ENCODE measurements at regions not wholly inside any gene's neighbourhood (a gene's known extent, or its start where the extent isn't known, plus 50 kb on each side); places are given as distances from the start of the nearest gene placed in this dataset.

DNA sequence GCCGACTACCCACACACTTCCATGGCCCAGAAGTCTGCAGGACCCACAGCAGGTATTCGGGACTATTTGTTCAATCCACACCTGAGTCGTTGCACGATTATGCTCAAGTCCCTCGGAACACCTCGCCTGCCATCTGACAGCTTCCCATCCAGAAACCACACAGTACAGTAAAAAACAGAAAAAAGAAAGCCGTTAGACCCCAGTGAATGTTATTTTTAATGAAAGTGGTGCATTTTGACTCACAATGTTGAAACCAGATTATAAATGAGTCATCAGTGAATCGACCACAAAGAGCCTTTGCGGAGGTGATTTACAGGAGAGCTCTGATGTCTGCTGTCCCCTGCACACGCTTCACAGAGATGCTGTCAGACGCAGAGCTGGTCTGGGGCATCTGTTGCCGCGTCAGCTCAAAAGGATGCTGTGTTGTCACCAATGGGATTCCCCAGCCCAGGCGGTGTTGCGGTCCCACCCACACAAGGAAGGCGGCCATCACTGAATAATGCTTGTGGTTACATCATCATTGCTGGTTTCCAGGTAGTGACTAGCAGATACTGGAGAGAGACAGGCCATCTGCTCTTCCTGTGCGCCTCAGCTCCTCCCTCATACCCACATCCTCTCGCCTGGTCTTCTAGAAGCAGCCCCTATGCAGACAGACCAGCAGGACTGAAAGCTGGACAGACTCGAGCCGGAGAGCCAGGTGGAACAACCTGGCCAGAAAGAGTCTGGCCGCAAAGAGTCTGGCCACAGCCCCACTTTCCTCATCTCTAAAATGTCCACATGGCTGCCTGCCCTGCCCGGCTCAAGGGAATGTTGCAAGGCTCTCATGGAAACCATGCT, 116.8 kb downstream of the TOMM20 start:
- Mint-ChIP-seq H3K27me3 (no peaks in the 10 kb centered on the region), H3K9me3 (no peaks in the 10 kb centered on the region), H3K4me3 (peak overlapping the region; percentile 47), H3K4me1 (peaks cover 94% of the 10 kb centered on the region), H3K27ac (peak overlapping the region; percentile 99), H3K36me3 (ENCODE audit: low read depth) (no peaks in the 10 kb centered on the region)
- TF ChIP-seq, protein P1, sequence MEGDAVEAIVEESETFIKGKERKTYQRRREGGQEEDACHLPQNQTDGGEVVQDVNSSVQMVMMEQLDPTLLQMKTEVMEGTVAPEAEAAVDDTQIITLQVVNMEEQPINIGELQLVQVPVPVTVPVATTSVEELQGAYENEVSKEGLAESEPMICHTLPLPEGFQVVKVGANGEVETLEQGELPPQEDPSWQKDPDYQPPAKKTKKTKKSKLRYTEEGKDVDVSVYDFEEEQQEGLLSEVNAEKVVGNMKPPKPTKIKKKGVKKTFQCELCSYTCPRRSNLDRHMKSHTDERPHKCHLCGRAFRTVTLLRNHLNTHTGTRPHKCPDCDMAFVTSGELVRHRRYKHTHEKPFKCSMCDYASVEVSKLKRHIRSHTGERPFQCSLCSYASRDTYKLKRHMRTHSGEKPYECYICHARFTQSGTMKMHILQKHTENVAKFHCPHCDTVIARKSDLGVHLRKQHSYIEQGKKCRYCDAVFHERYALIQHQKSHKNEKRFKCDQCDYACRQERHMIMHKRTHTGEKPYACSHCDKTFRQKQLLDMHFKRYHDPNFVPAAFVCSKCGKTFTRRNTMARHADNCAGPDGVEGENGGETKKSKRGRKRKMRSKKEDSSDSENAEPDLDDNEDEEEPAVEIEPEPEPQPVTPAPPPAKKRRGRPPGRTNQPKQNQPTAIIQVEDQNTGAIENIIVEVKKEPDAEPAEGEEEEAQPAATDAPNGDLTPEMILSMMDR (IDR thresholded peaks at IDR 0.05) = no peak
- ChIA-PET POLR2A (interaction anchor here (0.5 to 8.7 kb wide), 54 partner anchors 9 to 638 kb away, joined by 3 to 214 read pairs (median 6); partner anchors contain the start of genes IRF2BP2 and TOMM20), CTCF (interaction anchor here (0.7 to 3.7 kb wide), 12 partner anchors 32 to 414 kb away, joined by 3 to 31 read pairs (median 3); no protein-coding TSS in a partner anchor)
- intact Hi-C loops (cut with micrococcal nuclease) = loop anchor here (1.0 to 2.0 kb wide), 17 partner anchors 9 to 513 kb away; partner anchors contain the start of genes ARID4B and GGPS1
- ATAC-seq (ENCODE audit: low read depth) (peak; percentile 77), DNase-seq (peak; percentile 79)

DNA sequence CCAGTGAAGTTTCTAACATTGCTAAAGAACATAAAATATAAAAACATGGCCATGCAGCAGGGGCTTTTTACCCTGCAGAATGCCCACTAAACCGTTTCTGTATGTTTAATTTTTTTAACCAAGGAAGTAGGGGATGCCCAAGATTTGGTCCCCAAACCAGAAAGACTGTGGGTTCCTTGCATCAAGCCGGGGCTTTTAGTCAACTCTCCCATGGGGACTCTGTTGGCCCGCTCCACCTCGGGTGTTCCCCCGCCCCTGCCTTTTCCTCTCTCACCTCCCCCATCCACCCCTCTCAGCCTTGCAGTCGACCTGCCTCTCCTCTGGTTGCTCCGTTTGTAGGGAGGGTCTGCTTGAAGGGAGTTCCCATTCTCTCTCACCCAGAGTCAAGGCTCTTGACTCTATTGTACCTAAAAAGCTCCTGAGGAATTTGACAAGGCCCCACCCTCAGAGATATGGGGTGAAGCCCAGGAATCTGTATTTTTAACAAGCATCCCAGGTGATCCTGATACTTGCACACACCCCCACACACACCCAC, 117.5 kb downstream of the TOMM20 start:
- Mint-ChIP-seq H3K27me3 (no peaks in the 10 kb centered on the region), H3K4me3 (peak overlapping the region; percentile 47), H3K27ac (peak overlapping the region; percentile 99), H3K9me3 (no peaks in the 10 kb centered on the region), H3K4me1 (peaks cover 96% of the 10 kb centered on the region), H3K36me3 (ENCODE audit: low read depth) (no peaks in the 10 kb centered on the region)
- ATAC-seq (ENCODE audit: low read depth) (peak; percentile 50), DNase-seq (peak; percentile 57)
- intact Hi-C loops (cut with micrococcal nuclease) = loop anchor here (1.0 to 2.0 kb wide), 16 partner anchors 8 to 512 kb away; partner anchors contain the start of genes ARID4B and GGPS1
- TF ChIP-seq, protein P1 (IDR thresholded peaks at IDR 0.05) = no peak
- POLR2A ChIA-PET = interaction anchor here (0.5 to 8.7 kb wide), 43 partner anchors 8 to 637 kb away, joined by 3 to 214 read pairs (median 8); partner anchors contain the start of genes IRF2BP2 and TOMM20
- CTCF ChIA-PET = interaction anchor here (0.9 to 3.7 kb wide), 9 partner anchors 31 to 400 kb away, joined by 3 to 31 read pairs (median 4); no protein-coding TSS in a partner anchor

DNA sequence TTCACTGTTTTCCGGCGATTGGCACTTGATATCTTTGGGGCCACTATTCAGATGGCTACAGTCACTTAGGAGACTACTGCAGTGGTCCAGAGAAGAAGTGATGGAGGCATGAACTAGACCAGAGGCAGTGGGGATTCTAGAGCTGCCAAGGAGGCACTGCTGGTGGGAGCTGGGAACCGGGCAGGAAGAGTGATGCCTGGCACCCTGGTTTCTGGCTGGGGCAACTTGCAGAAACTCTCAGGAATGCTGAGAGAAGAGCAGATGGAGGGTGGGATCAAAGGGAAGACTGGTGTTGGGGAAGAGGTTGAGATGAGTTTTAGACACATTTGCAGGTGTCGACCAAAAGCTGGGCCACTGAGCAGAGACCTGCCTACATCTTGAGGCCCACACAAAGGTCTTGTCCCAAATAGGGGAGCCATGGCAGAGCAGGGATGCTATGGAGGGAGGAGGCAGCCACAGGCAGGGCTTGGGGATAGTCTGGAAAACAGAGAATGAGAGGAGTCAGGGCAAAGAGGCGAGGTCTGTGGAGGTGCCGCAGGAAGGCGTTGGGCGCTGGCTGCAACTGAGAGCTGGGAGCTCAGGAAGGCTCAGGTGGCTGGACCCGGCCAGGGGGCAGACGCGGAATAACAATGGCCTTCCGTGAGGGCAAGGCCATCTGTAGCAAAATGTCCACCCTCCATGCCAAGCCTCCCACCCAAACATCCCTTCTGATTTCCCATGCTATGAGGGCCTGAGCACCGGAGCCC, 118.9 kb downstream of the TOMM20 start:
- ChIA-PET CTCF (interaction anchor here (3.7 kb wide), 1 partner anchor 30 kb away, joined by 31 read pairs; no protein-coding TSS in a partner anchor), POLR2A (interaction anchor here (0.8 to 8.7 kb wide), 14 partner anchors 21 to 408 kb away, joined by 3 to 214 read pairs (median 26); partner anchors contain the start of gene IRF2BP2)
- TF ChIP-seq, protein P1 (IDR thresholded peaks at IDR 0.05) = no peak
- Mint-ChIP-seq H3K4me1 (peaks cover 97% of the 10 kb centered on the region), H3K9me3 (no peaks in the 10 kb centered on the region), H3K27ac (peak overlapping the region; percentile 99), H3K4me3 (peak overlapping the region; percentile 29), H3K27me3 (no peaks in the 10 kb centered on the region), H3K36me3 (ENCODE audit: low read depth) (no peaks in the 10 kb centered on the region)
- intact Hi-C loops (cut with micrococcal nuclease) = loop anchor here (2.0 kb wide), 1 partner anchor 409 kb away; no protein-coding TSS in a partner anchor
- ATAC-seq (ENCODE audit: low read depth) (no peak), DNase-seq (no peak)

- DNase-seq (no peak), ATAC-seq (ENCODE audit: low read depth) (no peak)
- Mint-ChIP-seq H3K36me3 (ENCODE audit: low read depth) (no peaks in the 10 kb centered on the region), H3K27me3 (no peaks in the 10 kb centered on the region), H3K9me3 (no peaks in the 10 kb centered on the region), H3K4me3 (peak overlapping the region; percentile 7), H3K4me1 (peaks cover 97% of the 10 kb centered on the region), H3K27ac (peak overlapping the region; percentile 99)
- TF ChIP-seq, protein P1 (IDR thresholded peaks at IDR 0.05) = no peak
- ChIA-PET POLR2A (interaction anchor here (0.8 to 8.7 kb wide), 12 partner anchors 20 to 408 kb away, joined by 3 to 214 read pairs (median 23); partner anchors contain the start of gene IRF2BP2), CTCF (interaction anchor here (3.7 kb wide), 1 partner anchor 29 kb away, joined by 31 read pairs; no protein-coding TSS in a partner anchor)
- intact Hi-C loops (cut with micrococcal nuclease) = no loop called here
Measured at GRCh38 chr1:235009074-235009473, 119.6 kb downstream of the TOMM20 start.
